ENCODE measurements at regions not wholly inside any gene's neighbourhood (a gene's known extent, or its start where the extent isn't known, plus 50 kb on each side); places are given as distances from the start of the nearest gene placed in this dataset.

DNA sequence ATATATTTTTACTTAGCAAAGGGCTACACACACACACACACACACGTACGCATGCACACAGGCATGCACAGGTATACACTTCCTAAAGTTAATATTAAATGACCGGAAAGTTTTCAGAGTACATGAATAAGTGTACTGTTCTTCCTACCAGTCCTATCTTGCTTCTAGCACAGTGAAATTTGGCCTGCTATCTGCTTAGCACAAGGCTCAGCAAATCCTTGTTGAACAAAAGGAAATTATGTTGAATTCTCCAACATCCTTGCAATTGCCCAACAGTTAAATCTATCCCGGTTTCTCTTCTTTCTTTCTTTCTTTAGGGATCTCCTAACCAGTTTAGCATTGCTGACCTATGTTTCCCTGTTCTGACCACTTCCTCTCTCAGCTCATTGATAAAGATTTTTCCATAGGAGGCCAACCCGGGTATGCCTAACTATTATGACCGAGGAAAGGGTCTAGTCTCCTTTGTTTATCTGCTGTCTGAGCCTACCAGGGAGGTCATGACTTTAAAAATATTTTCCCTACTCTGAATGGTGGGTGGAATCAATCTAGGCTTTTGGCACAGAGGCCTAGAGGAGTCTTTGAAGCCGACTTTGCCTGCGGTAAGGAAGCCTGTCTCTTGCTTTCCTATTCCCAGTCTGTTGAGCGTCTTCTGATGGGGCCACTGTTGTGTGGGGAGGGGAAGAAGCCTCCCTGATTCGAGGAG lies 400.7 kb downstream of the HRH4 start:
- no peaks in the 10 kb centered on the region for H3K27me3 ChIP-seq (ENCODE audit: control insufficient read depth in 2 of 2, insufficient read depth in 2 of 2, low read length in 2 of 2)
- H4K20me1 ChIP-seq (ENCODE audit: insufficient read depth, low read length) = no peaks in the 10 kb centered on the region
- no peaks in the 10 kb centered on the region for H3K36me3 ChIP-seq (replicated peaks in 1 of 2; ENCODE audit: control insufficient read depth in 1 of 2, insufficient read depth in 2 of 2, low read length in 2 of 2)
- H3K27ac ChIP-seq (ENCODE audit: low read depth in 1 of 2, low read length in 2 of 2) = no peak overlapping the region
- no peak overlapping the region for H3K4me3 ChIP-seq (replicated peaks in 1 of 3; ENCODE audit: low read depth in 2 of 3, low read length in 3 of 3)
- Mint-ChIP-seq H3K4me3 (no peak overlapping the region), H3K36me3 (no peaks in the 10 kb centered on the region), H3K27me3 (ENCODE audit: low read depth in 3 of 3) (peaks cover 1 to 5% (median 2%) of the 10 kb centered on the region in 3 donors), H3K27ac (peak overlapping the region in 1 of 7 donors; percentile 51), H3K4me1 (no peaks in the 10 kb centered on the region), H3K9me3 (peaks cover 0 to 3% (median 0%) of the 10 kb centered on the region in 7 donors)
- H3K9ac ChIP-seq (ENCODE audit: insufficient read depth, low read length, poor library complexity, severe bottlenecking) = no peak overlapping the region
- H3K9me3 ChIP-seq (replicated peaks in 1 of 2; ENCODE audit: control insufficient read depth in 1 of 2, insufficient read depth in 1 of 2, low read length in 2 of 2) = no peaks in the 10 kb centered on the region
- H3K4me2 ChIP-seq (replicated peaks; ENCODE audit: extremely low read depth, low read length, poor library complexity, severe bottlenecking) = no peak overlapping the region
- TF ChIP-seq, protein P1, sequence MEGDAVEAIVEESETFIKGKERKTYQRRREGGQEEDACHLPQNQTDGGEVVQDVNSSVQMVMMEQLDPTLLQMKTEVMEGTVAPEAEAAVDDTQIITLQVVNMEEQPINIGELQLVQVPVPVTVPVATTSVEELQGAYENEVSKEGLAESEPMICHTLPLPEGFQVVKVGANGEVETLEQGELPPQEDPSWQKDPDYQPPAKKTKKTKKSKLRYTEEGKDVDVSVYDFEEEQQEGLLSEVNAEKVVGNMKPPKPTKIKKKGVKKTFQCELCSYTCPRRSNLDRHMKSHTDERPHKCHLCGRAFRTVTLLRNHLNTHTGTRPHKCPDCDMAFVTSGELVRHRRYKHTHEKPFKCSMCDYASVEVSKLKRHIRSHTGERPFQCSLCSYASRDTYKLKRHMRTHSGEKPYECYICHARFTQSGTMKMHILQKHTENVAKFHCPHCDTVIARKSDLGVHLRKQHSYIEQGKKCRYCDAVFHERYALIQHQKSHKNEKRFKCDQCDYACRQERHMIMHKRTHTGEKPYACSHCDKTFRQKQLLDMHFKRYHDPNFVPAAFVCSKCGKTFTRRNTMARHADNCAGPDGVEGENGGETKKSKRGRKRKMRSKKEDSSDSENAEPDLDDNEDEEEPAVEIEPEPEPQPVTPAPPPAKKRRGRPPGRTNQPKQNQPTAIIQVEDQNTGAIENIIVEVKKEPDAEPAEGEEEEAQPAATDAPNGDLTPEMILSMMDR (IDR thresholded peaks at IDR 0.05) = no peak
- H3K4me1 ChIP-seq (ENCODE audit: control insufficient read depth in 1 of 2, insufficient read depth in 2 of 2, low read length in 2 of 2) = no peaks in the 10 kb centered on the region
- DNase-seq = no peak
- no peak overlapping the region for H2AFZ ChIP-seq (ENCODE audit: insufficient read depth, low read depth, low read length, poor library complexity, severe bottlenecking)
- 71% methylated on average over 3 of the region's 10 CpGs for WGBS (ENCODE audit: insufficient coverage)
- intact Hi-C loops (cut with micrococcal nuclease) = no loop called here
- no peaks in the 10 kb centered on the region for H3K79me2 ChIP-seq (ENCODE audit: insufficient read depth, low read length)

DNA sequence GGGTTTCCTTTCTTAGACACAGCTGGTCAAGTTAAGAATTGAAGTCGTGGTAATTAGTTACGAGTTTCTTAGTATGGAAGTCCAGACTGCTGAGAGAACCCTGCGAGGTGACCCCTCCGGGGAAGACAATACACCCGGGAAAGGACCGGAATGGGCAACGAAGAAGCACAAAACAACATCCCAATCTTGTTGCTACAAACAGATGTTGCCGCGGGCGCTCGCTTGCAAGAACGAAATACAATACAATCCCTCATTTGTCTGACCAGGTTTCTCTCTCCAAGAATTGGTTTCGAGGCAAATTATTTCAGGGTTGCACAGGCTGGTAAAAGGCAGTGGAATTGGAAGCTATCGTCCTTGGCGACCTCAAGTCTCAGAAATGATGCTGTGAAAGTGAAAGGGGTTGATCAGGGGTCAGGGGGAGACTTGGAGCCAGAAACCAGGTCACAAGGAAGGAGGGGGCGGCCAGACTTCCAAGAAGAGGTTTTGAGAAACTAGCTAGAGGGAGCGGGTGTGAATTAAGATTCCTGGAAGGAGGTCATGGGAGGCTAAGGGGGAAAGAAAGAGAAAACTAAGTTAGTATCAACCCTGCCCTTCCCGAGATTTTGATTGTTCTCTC lies 401.9 kb downstream of the HRH4 start:
- no peak overlapping the region for H3K4me3 Mint-ChIP-seq
- no peaks in the 10 kb centered on the region for H3K4me1 Mint-ChIP-seq
- H3K36me3 ChIP-seq (replicated peaks in 1 of 2; ENCODE audit: control insufficient read depth in 1 of 2, insufficient read depth in 2 of 2, low read length in 2 of 2) = no peaks in the 10 kb centered on the region
- WGBS (ENCODE audit: insufficient coverage) = 97% methylated on average over 14 of the region's 18 CpGs
- no peak overlapping the region for H3K27ac ChIP-seq (ENCODE audit: low read depth in 1 of 2, low read length in 2 of 2)
- no peaks in the 10 kb centered on the region for H3K36me3 Mint-ChIP-seq
- H3K27me3 Mint-ChIP-seq (ENCODE audit: low read depth in 3 of 3) = peaks cover 0 to 7% (median 1%) of the 10 kb centered on the region in 3 donors
- no peaks in the 10 kb centered on the region for H3K9me3 Mint-ChIP-seq
- H3K27me3 ChIP-seq (ENCODE audit: control insufficient read depth in 2 of 2, insufficient read depth in 2 of 2, low read length in 2 of 2) = no peaks in the 10 kb centered on the region
- no peaks in the 10 kb centered on the region for H3K4me1 ChIP-seq (ENCODE audit: control insufficient read depth in 1 of 2, insufficient read depth in 2 of 2, low read length in 2 of 2)
- H3K4me3 ChIP-seq (replicated peaks in 1 of 3; ENCODE audit: low read depth in 2 of 3, low read length in 3 of 3) = no peak overlapping the region
- no peak for DNase-seq
- no peak overlapping the region for H3K4me2 ChIP-seq (replicated peaks; ENCODE audit: extremely low read depth, low read length, poor library complexity, severe bottlenecking)
- no peaks in the 10 kb centered on the region for H4K20me1 ChIP-seq (ENCODE audit: insufficient read depth, low read length)
- H3K9ac ChIP-seq (ENCODE audit: insufficient read depth, low read length, poor library complexity, severe bottlenecking) = no peak overlapping the region
- no peaks in the 10 kb centered on the region for H3K79me2 ChIP-seq (ENCODE audit: insufficient read depth, low read length)
- intact Hi-C loops (cut with micrococcal nuclease) = no loop called here
- H3K27ac Mint-ChIP-seq = no peak overlapping the region
- TF ChIP-seq, protein P1 (IDR thresholded peaks at IDR 0.05) = no peak
- H3K9me3 ChIP-seq (replicated peaks in 1 of 2; ENCODE audit: control insufficient read depth in 1 of 2, insufficient read depth in 1 of 2, low read length in 2 of 2) = no peaks in the 10 kb centered on the region
- H2AFZ ChIP-seq (ENCODE audit: insufficient read depth, low read depth, low read length, poor library complexity, severe bottlenecking) = no peak overlapping the region

Measured in CD14-positive monocyte (primary cell).